Stimulated activated memory B cell treated with anti-CD40 and anti-IgM and Interleukin-4, amounts not matched to agents 10 μg/mL and 1 μg/mL and 100 μg/mL, for 72 hours (primary cell): ENCODE measurements at regions not wholly inside any gene's neighbourhood (a gene's known extent, or its start where the extent isn't known, plus 50 kb on each side); places are given as distances from the start of the nearest gene placed in this dataset.
"Not testable (repeated sequence)": the region's sequence is repeated elsewhere in the genome, so short reads cannot be mapped to it uniquely, and the experiment has no call there.

ENCODE experiments used
- ATAC-seq: fragments of 150-1000 bp; cut with Tn5 transposase; 2 replicates; pipeline ENCODE4 v1.10.0; 2021
- H3K27ac Mint-ChIP-seq: one replicate; pipeline ENCODE4 v1.8.0; 2022; ENCODE audit warnings: mild to moderate bottlenecking, mixed read lengths
- H3K27me3 Mint-ChIP-seq: one replicate; pipeline ENCODE4 v1.8.0; 2022; ENCODE audit warnings: mixed read lengths
- H3K36me3 Mint-ChIP-seq: one replicate; pipeline ENCODE4 v1.8.0; 2022; ENCODE audit warnings: mixed read lengths
- H3K4me1 Mint-ChIP-seq: one replicate; pipeline ENCODE4 v1.8.0; 2022; ENCODE audit warnings: mixed read lengths
- H3K4me3 Mint-ChIP-seq: one replicate; pipeline ENCODE4 v1.8.0; 2022; ENCODE audit warnings: mild to moderate bottlenecking, moderate library complexity, mixed read lengths
- H3K9me3 Mint-ChIP-seq: one replicate; pipeline ENCODE4 v1.8.0; 2022; ENCODE audit warnings: mixed read lengths

- not testable (repeated sequence) for ATAC-seq, H3K4me1 Mint-ChIP-seq, H3K27ac Mint-ChIP-seq, H3K27me3 Mint-ChIP-seq, H3K4me3 Mint-ChIP-seq, H3K36me3 Mint-ChIP-seq
- peaks cover 11% of the 10 kb centered on the region for H3K9me3 Mint-ChIP-seq
These were observed 425.2 kb upstream of the ZNF722 start for GRCh38 chr7:63573412-63573811.

- H3K27ac Mint-ChIP-seq, H3K4me1 Mint-ChIP-seq, H3K4me3 Mint-ChIP-seq, ATAC-seq, H3K27me3 Mint-ChIP-seq, H3K36me3 Mint-ChIP-seq: not testable (repeated sequence)
- H3K9me3 Mint-ChIP-seq, result peaks cover 14% of the 10 kb centered on the region
These were observed 422.2 kb upstream of the ZNF722 start for GRCh38 chr7:63576421-63576820.

GRCh38 chr7:63577066-63577465, 421.6 kb upstream of the ZNF722 start:
- H3K27ac Mint-ChIP-seq, H3K4me1 Mint-ChIP-seq, H3K4me3 Mint-ChIP-seq, H3K36me3 Mint-ChIP-seq, ATAC-seq, H3K27me3 Mint-ChIP-seq: not testable (repeated sequence)
- H3K9me3 Mint-ChIP-seq, result peaks cover 14% of the 10 kb centered on the region

DNA sequence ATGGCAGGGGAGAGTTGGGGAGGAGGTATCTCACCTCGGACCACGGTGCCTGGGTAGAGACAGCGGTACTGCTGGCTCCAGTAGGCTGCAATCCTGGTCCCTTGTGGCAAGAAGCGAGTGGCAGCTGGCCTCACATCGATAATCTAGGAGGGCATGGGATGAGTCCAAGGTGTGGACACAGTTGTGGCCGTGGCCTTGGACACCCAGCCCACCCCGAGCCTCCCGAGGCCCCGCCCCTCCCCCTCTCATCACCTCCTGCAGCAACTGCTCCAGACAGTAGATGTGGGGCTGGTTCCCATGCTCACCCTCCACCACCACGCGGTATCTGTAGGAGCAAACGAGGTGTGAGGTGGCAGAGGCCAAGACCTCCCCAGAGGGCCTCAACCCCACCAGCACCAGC, 418.6 kb upstream of the ZNF722 start:
- not testable (repeated sequence) for ATAC-seq, H3K36me3 Mint-ChIP-seq, H3K27me3 Mint-ChIP-seq, H3K4me3 Mint-ChIP-seq, H3K27ac Mint-ChIP-seq, H3K4me1 Mint-ChIP-seq
- peaks cover 14% of the 10 kb centered on the region for H3K9me3 Mint-ChIP-seq

DNA sequence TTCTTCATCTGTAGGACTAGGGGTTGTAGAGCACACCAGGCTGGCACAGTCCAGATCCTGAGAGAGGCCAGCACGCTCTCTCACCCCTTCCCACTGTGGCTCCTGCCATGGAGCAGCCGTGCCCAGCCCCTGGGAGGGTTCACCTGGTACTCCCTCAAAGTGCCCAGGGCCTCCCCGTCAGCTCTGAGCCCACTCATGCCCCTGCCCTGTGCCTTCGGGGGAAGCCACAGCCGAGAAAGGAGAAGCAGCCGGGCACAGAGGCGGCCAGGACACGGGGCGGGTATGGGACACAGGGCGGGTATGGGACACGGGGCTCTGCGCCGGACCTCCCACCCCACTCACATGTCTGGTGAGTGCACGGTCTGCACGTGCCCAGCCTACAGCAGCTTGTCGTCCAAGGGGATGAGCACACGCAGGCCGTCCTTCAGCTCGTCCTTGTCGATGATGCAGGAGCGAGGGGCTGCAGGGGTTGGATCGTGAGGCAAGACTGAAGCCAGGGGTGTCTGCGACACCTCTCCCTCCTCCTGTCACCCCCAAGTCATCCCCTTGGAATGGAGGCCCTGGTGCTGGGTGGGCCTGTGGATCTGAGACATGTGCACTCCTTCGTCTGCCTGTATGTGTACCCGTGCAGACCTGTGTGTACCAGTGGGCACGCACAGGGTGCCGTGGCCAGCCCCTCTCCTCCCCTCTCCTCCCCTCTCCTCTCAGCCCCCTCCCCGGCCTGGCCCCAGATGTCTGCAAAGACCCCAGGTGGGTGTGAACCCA, 417.9 kb upstream of the ZNF722 start:
- not testable (repeated sequence) for H3K27me3 Mint-ChIP-seq, H3K4me3 Mint-ChIP-seq, H3K4me1 Mint-ChIP-seq, H3K36me3 Mint-ChIP-seq, H3K27ac Mint-ChIP-seq
- peaks cover 14% of the 10 kb centered on the region for H3K9me3 Mint-ChIP-seq
- peak; percentile 32 for ATAC-seq

DNA sequence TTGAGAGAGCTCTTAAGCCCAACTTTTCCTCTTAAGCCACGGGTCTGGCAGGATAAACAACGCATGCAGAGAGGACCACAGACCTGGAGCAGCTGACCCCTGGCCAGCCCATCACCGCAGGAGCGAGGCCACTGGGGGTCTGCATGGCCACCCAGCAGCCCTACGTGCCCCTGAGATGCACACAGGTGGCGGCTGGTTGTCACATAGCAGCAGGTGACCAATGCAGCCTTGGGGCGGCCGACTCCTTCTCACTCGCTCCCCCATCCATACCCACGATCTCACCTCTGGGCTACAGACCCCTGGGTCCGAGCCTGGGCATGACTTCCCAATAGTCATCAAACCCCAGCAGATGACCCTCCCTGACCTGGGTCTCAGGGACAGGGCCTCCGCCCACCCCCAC, 415.9 kb upstream of the ZNF722 start:
- not testable (repeated sequence) for H3K36me3 Mint-ChIP-seq, H3K4me1 Mint-ChIP-seq, ATAC-seq

GRCh38 chr7:63587151-63587853, 411.3 kb upstream of the ZNF722 start:
- not testable (repeated sequence) for H3K4me3 Mint-ChIP-seq

More for the DNA sequence above, 415.9 kb upstream of the ZNF722 start:
- not testable (repeated sequence) for H3K27ac Mint-ChIP-seq, H3K4me3 Mint-ChIP-seq, H3K27me3 Mint-ChIP-seq
- H3K9me3 Mint-ChIP-seq, result peaks cover 11% of the 10 kb centered on the region

GRCh38 chr7:63591249-63591648, 407.4 kb upstream of the ZNF722 start:
- not testable (repeated sequence) for H3K27me3 Mint-ChIP-seq, H3K9me3 Mint-ChIP-seq, ATAC-seq, H3K4me3 Mint-ChIP-seq, H3K27ac Mint-ChIP-seq, H3K36me3 Mint-ChIP-seq, H3K4me1 Mint-ChIP-seq

More at GRCh38 chr7:63587151-63587853, 411.3 kb upstream of the ZNF722 start:
- H3K27me3 Mint-ChIP-seq, H3K36me3 Mint-ChIP-seq, H3K9me3 Mint-ChIP-seq, ATAC-seq, H3K4me1 Mint-ChIP-seq, H3K27ac Mint-ChIP-seq: not testable (repeated sequence)

GRCh38 chr7:63603812-63604211, 394.8 kb upstream of the ZNF722 start:
- not testable (repeated sequence) for H3K9me3 Mint-ChIP-seq, H3K4me3 Mint-ChIP-seq, H3K27me3 Mint-ChIP-seq, H3K36me3 Mint-ChIP-seq, H3K27ac Mint-ChIP-seq, ATAC-seq, H3K4me1 Mint-ChIP-seq

DNA sequence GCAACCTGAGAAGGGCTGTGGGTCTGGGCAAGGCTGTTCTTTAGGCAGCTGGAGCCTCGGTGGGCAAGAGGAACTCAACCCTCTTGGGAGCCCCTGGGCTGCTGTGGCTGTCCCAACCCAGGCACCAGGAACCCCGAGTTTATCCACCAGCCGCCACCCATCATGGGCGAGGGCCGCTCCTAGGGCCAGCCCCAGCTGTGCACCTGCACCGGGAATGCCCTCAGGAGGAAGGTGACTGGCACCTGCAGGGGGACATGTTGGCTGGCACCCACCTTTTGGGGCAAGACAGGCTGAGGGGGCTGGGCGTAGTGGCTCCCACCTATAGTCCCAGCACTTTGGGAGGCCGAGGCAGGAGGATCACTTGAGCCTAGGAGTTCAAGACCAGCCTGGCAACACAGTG, 393.8 kb upstream of the ZNF722 start:
- not testable (repeated sequence) for H3K27me3 Mint-ChIP-seq, ATAC-seq, H3K36me3 Mint-ChIP-seq, H3K4me1 Mint-ChIP-seq, H3K9me3 Mint-ChIP-seq, H3K27ac Mint-ChIP-seq, H3K4me3 Mint-ChIP-seq

GRCh38 chr7:63617595-63617994, 381.1 kb upstream of the ZNF722 start:
- H3K9me3 Mint-ChIP-seq, H3K36me3 Mint-ChIP-seq, ATAC-seq, H3K4me1 Mint-ChIP-seq, H3K4me3 Mint-ChIP-seq, H3K27me3 Mint-ChIP-seq, H3K27ac Mint-ChIP-seq: not testable (repeated sequence)

- not testable (repeated sequence) for H3K4me3 Mint-ChIP-seq, H3K36me3 Mint-ChIP-seq, H3K9me3 Mint-ChIP-seq, H3K27ac Mint-ChIP-seq, H3K27me3 Mint-ChIP-seq, H3K4me1 Mint-ChIP-seq
- peak; percentile 45 for ATAC-seq
These were observed 378.4 kb upstream of the ZNF722 start for GRCh38 chr7:63620169-63620735.

GRCh38 chr7:63627590-63628485, 370.8 kb upstream of the ZNF722 start:
- not testable (repeated sequence) for H3K36me3 Mint-ChIP-seq, H3K27ac Mint-ChIP-seq, H3K4me1 Mint-ChIP-seq, H3K4me3 Mint-ChIP-seq, H3K27me3 Mint-ChIP-seq, H3K9me3 Mint-ChIP-seq
- peak; percentile 81 for ATAC-seq

GRCh38 chr7:63629024-63629423, 369.6 kb upstream of the ZNF722 start:
- not testable (repeated sequence) for H3K36me3 Mint-ChIP-seq, H3K4me3 Mint-ChIP-seq, H3K27ac Mint-ChIP-seq

DNA sequence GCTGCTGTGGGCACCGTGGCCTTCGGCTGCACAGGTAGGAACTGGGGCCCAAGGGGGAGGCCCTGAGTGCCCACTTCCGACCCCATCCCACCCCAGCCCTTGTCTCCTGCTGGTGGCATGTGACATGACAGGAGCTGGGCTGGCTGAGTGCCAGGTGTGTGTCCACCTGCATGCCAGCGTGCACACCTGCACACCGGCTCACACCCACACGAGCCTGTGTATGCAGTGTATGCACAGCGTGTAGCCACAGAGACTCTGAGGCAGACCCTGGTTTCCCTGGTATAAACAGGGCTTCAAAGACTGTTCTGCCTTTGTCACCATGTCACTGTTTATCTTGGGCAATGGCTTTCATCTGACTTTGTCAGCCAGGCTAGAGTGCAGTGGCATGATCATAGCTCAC, 362.1 kb upstream of the ZNF722 start:
- H3K9me3 Mint-ChIP-seq, H3K27ac Mint-ChIP-seq, H3K27me3 Mint-ChIP-seq, H3K36me3 Mint-ChIP-seq, H3K4me3 Mint-ChIP-seq, H3K4me1 Mint-ChIP-seq: not testable (repeated sequence)
- peak; percentile 34 for ATAC-seq

More at GRCh38 chr7:63629024-63629423, 369.6 kb upstream of the ZNF722 start:
- not testable (repeated sequence) for H3K9me3 Mint-ChIP-seq, H3K4me1 Mint-ChIP-seq, H3K27me3 Mint-ChIP-seq, ATAC-seq
